ENCODE measurements at regions not wholly inside any gene's neighbourhood (a gene's known extent, or its start where the extent isn't known, plus 50 kb on each side); places are given as distances from the start of the nearest gene placed in this dataset.

DNA sequence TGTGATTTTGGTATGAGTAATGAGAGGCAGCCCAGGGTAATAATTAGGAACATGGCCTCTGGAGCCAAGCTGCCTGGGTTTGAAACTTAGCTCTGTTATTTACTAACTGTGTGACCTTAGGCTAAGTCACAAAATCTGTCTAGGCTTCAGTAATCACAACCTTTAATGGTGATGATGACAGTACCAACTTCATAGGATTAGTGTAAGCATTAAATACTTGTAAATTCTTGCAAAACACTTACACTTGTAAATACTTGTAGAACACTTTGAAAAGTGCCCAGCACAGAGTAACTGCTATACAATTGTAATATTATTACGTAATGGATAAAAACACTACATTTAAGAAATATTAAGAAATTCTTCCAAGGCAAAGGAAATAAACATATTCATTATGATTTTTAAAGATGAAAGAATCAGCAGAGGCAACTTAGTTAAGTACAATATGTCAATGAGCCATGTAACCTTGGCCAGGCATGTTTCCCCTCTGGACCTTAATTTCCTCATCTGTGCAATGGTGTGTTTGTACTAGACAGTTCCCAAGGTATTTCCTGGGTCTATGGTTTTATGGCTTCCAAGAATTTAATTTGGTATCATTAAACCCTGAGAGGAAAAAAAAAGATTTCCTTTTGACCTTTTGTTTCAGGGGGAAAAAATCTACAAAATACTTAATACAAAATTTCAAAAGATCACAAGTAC lies 628.5 kb upstream of the KLHL1 start:
- TF ChIP-seq CTCF (IDR thresholded peaks at IDR 0.05) (no peak), POLR2A (IDR thresholded peaks at IDR 0.05) (no peak)
